CD4-positive, CD25-positive, alpha-beta regulatory T cell (primary cell): ENCODE measurements at regions not wholly inside any gene's neighbourhood (a gene's known extent, or its start where the extent isn't known, plus 50 kb on each side); places are given as distances from the start of the nearest gene placed in this dataset.

ENCODE experiments used
- ATAC-seq, 2 donors: fragments of 150-1000 bp; cut with Tn5 transposase; one replicate each; pipeline ENCODE4 v1.10.0; 2021; ENCODE audit warnings: low read depth in 2 of 2, moderate number of reproducible peaks in 2 of 2, moderate library complexity in 1 of 2
- DNase-seq, 3 donors: peaks; one replicate each; pipeline versions ENCODE4 v3.0.0 to v3.0.0-alpha.2; 2012 to 2022; ENCODE audit warnings: mixed read lengths in 1 of 3
- H3K27ac ChIP-seq: one replicate; pipeline ENCODE4 v1.7.0; 2013; ENCODE audit warnings: mild to moderate bottlenecking, low read length; ENCODE audit not compliant: insufficient read depth, poor library complexity, severe bottlenecking
- H3K27me3 ChIP-seq: one replicate; pipeline ENCODE4 v1.7.0; 2013; ENCODE audit warnings: low read length; ENCODE audit not compliant: control insufficient read depth, insufficient read depth
- H3K36me3 ChIP-seq: one replicate; pipeline ENCODE4 v1.7.0; 2013; ENCODE audit warnings: mild to moderate bottlenecking, low read length, moderate library complexity; ENCODE audit not compliant: control insufficient read depth, insufficient read depth
- H3K4me1 ChIP-seq: 2 replicates; pipeline ENCODE4 v1.7.0; 2013; ENCODE audit warnings: mild to moderate bottlenecking, low read length; ENCODE audit not compliant: insufficient read depth, control insufficient read depth, poor library complexity, severe bottlenecking
- H3K4me3 ChIP-seq: one replicate; pipeline ENCODE4 v1.7.0; 2013; ENCODE audit warnings: low read depth, mild to moderate bottlenecking, low read length, moderate library complexity
- H3K9me3 ChIP-seq, 2 experiments: 1 replicate in 1 of 2; 2 replicates in 1 of 2; pipeline ENCODE4 v1.7.0; 2013; ENCODE audit warnings: low read length in 2 of 2, mild to moderate bottlenecking in 1 of 2, moderate library complexity in 1 of 2; ENCODE audit not compliant: control insufficient read depth in 2 of 2
- H3K27ac Mint-ChIP-seq, 3 donors: one replicate each; pipeline ENCODE4 v1.8.0; 2020 to 2022; ENCODE audit warnings: mild to moderate bottlenecking in 3 of 3, mixed read lengths in 3 of 3, moderate library complexity in 2 of 3
- H3K27me3 Mint-ChIP-seq: one replicate; pipeline ENCODE4 v1.8.0; 2022; ENCODE audit warnings: mild to moderate bottlenecking, mixed read lengths
- H3K36me3 Mint-ChIP-seq: one replicate; pipeline ENCODE4 v1.8.0; 2020; ENCODE audit warnings: mixed read lengths
- H3K4me1 Mint-ChIP-seq, 4 donors: one replicate each; pipeline ENCODE4 v1.8.0; 2020 to 2022; ENCODE audit warnings: mixed read lengths in 4 of 4, mild to moderate bottlenecking in 1 of 4
- H3K4me3 Mint-ChIP-seq, 4 donors: one replicate each; pipeline ENCODE4 v1.8.0; 2020 to 2022; ENCODE audit warnings: mild to moderate bottlenecking in 4 of 4, mixed read lengths in 4 of 4, moderate library complexity in 3 of 4
- H3K9me3 Mint-ChIP-seq, 7 donors: one replicate each; pipeline ENCODE4 v1.8.0; 2020 to 2022; ENCODE audit warnings: mixed read lengths in 7 of 7, mild to moderate bottlenecking in 3 of 7, moderate library complexity in 2 of 7

- Histone ChIP-seq H3K27ac (no peak overlapping the region), H3K4me1 (no peaks in the 10 kb centered on the region), H3K27me3 (no peaks in the 10 kb centered on the region), H3K4me3 (no peak overlapping the region), H3K9me3 (no peaks in the 10 kb centered on the region), H3K36me3 (no peaks in the 10 kb centered on the region)
- H3K27ac Mint-ChIP-seq = no peak overlapping the region
- H3K4me1 Mint-ChIP-seq = peaks cover 0 to 2% (median 0%) of the 10 kb centered on the region in 4 donors
- peaks cover 0 to 9% (median 3%) of the 10 kb centered on the region in 7 donors for H3K9me3 Mint-ChIP-seq
- no peaks in the 10 kb centered on the region for H3K36me3 Mint-ChIP-seq
- ATAC-seq (no peak), DNase-seq (no peak)
- no peaks in the 10 kb centered on the region for H3K27me3 Mint-ChIP-seq
- H3K4me3 Mint-ChIP-seq = no peak overlapping the region
Measured at GRCh38 chr3:31482493-31483200, 50.1 kb upstream of the STT3B start.
